A673 (cell line): ENCODE measurements at regions not wholly inside any gene's neighbourhood (a gene's known extent, or its start where the extent isn't known, plus 50 kb on each side); places are given as distances from the start of the nearest gene placed in this dataset.

ENCODE experiments used
- EZH2 ChIP-seq: fragments of 200-600 bp; sonication (generic); IDR thresholded peaks from 2 replicates; pipeline ENCODE4 v1.6.1; 2017; ENCODE audit warnings: borderline replicate concordance, low read depth, mild to moderate bottlenecking, mixed read lengths, antibody characterized with exemption, low read length; ENCODE audit not compliant: poor library complexity, severe bottlenecking
- TF ChIP-seq, protein P1 (sequence below): fragments of 300-800, 200-600 bp; sonication (generic); conservative IDR thresholded peaks from 2 replicates; pipeline ENCODE4 v1.5.1; 2017; ENCODE audit warnings: low read depth, mild to moderate bottlenecking, antibody characterized with exemption, low read length, moderate library complexity, mixed read lengths

- TF ChIP-seq, protein P1, sequence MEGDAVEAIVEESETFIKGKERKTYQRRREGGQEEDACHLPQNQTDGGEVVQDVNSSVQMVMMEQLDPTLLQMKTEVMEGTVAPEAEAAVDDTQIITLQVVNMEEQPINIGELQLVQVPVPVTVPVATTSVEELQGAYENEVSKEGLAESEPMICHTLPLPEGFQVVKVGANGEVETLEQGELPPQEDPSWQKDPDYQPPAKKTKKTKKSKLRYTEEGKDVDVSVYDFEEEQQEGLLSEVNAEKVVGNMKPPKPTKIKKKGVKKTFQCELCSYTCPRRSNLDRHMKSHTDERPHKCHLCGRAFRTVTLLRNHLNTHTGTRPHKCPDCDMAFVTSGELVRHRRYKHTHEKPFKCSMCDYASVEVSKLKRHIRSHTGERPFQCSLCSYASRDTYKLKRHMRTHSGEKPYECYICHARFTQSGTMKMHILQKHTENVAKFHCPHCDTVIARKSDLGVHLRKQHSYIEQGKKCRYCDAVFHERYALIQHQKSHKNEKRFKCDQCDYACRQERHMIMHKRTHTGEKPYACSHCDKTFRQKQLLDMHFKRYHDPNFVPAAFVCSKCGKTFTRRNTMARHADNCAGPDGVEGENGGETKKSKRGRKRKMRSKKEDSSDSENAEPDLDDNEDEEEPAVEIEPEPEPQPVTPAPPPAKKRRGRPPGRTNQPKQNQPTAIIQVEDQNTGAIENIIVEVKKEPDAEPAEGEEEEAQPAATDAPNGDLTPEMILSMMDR: no peak
- TF ChIP-seq EZH2: no peak
These were observed 639.5 kb upstream of the AADAT start for GRCh38 chr4:170729236-170729635.
